ENCODE measurements at regions not wholly inside any gene's neighbourhood (a gene's known extent, or its start where the extent isn't known, plus 50 kb on each side); places are given as distances from the start of the nearest gene placed in this dataset.

GRCh38 chr9:38118862-38119438, 49.9 kb upstream of the SHB start:
- Mint-ChIP-seq H3K4me3 (no peak overlapping the region), H3K4me1 (no peaks in the 10 kb centered on the region), H3K27ac (peak overlapping the region; percentile 47), H3K27me3 (peaks cover 45% of the 10 kb centered on the region), H3K36me3 (ENCODE audit: low read depth) (peaks cover 3% of the 10 kb centered on the region)
- no peak for DNase-seq
- H3K9me3 ChIP-seq (ENCODE audit: control insufficient read depth, low read length, poor library complexity, severe bottlenecking) = no peaks in the 10 kb centered on the region
- ATAC-seq = no peak
